SK-N-SH (cell line): ENCODE measurements at regions not wholly inside any gene's neighbourhood (a gene's known extent, or its start where the extent isn't known, plus 50 kb on each side); places are given as distances from the start of the nearest gene placed in this dataset.

ENCODE experiments used
- CTCF ChIA-PET: fragments of 300-600, 350-600 bp; formaldehyde crosslinking; extraction: SDS; loops from one replicate; lab custom pipeline; 2021; lab: Yijun Ruan, JAX
- POLR2A ChIA-PET: fragments of 350-600 bp; sonication (Branson Sonifier 250); formaldehyde crosslinking; extraction: SDS; loops from one replicate; lab custom pipeline; 2020; ENCODE audit warnings: antibody characterized with exemption, inconsistent platforms; lab: Yijun Ruan, JAX
- DNase-seq: peaks from one replicate; pipeline ENCODE4 v3.0.0; 2012
- H2AFZ ChIP-seq: fragments of 200-600 bp; sonication (generic); 2 replicates; pipeline ENCODE4 v1.8.1; 2016; ENCODE audit warnings: antibody characterized with exemption, mild to moderate bottlenecking, low read depth
- H3F3A ChIP-seq: fragments of 200-600 bp; sonication (generic); replicated peaks from 2 replicates; pipeline ENCODE3; 2016; ENCODE audit warnings: antibody characterized with exemption, mild to moderate bottlenecking; ENCODE audit not compliant: insufficient read depth
- H3K27ac ChIP-seq, 2 experiments: fragments of 200-500 bp in 1 of 2; fragments of 200-600 bp in 1 of 2; sonication (Bioruptor generic) in 1 of 2; sonication (generic), shearing (Covaris generic) in 1 of 2; 2 replicates each; pipeline versions ENCODE4 v1.5.1 to v1.6.1; 2014 to 2016; ENCODE audit warnings: low read depth in 2 of 2, inconsistent platforms in 1 of 2, low read length in 1 of 2, mild to moderate bottlenecking in 1 of 2, mixed read lengths in 1 of 2
- H3K27me3 ChIP-seq: fragments of 200-600 bp; sonication (generic), shearing (Covaris generic); 2 replicates; pipeline ENCODE4 v1.6.1; 2016; ENCODE audit warnings: mixed run types; ENCODE audit not compliant: insufficient read depth
- H3K36me3 ChIP-seq, 2 experiments: fragments of 200-500 bp in 1 of 2; fragments of 200-600 bp in 1 of 2; sonication (Bioruptor generic) in 1 of 2; sonication (generic) in 1 of 2; replicated peaks in 1 of 2; 2 replicates each; pipeline versions ENCODE3 to v1.5.1; 2014 to 2016; ENCODE audit warnings: low read length in 1 of 2, mild to moderate bottlenecking in 1 of 2; ENCODE audit not compliant: insufficient read depth in 2 of 2, control insufficient read depth in 1 of 2
- H3K4me1 ChIP-seq, 2 experiments: fragments of 200-500 bp in 1 of 2; fragments of 200-600 bp in 1 of 2; sonication (Bioruptor generic) in 1 of 2; sonication (generic), shearing (Covaris generic) in 1 of 2; 2 replicates each; pipeline versions ENCODE4 v1.5.1 to v1.6.1; 2014 to 2016; ENCODE audit warnings: low read depth in 1 of 2, low read length in 1 of 2, mixed run types in 1 of 2; ENCODE audit not compliant: insufficient read depth in 2 of 2, control insufficient read depth in 1 of 2
- H3K4me2 ChIP-seq: fragments of 200-600 bp; sonication (generic), shearing (Covaris generic); 2 replicates; pipeline ENCODE4 v1.6.1; 2017; ENCODE audit warnings: mixed run types
- H3K4me3 ChIP-seq, 2 experiments: fragments of 200-500 bp in 1 of 2; fragments of 200-600 bp in 1 of 2; sonication (Bioruptor generic) in 1 of 2; sonication (generic), shearing (Covaris generic) in 1 of 2; 2 replicates each; pipeline versions ENCODE4 v1.5.1 to v1.8.1; 2014 to 2016; ENCODE audit warnings: low read depth in 2 of 2, inconsistent platforms in 1 of 2, low read length in 1 of 2, mild to moderate bottlenecking in 1 of 2, mixed read lengths in 1 of 2, moderate library complexity in 1 of 2
- H3K79me2 ChIP-seq: fragments of 200-600 bp; sonication (generic); 2 replicates; pipeline ENCODE4 v1.8.1; 2017; ENCODE audit warnings: mild to moderate bottlenecking; ENCODE audit not compliant: insufficient read depth
- H3K9ac ChIP-seq: fragments of 200-600 bp; sonication (generic); 2 replicates; pipeline ENCODE4 v1.6.1; 2017; ENCODE audit warnings: mixed run types
- H3K9me2 ChIP-seq: fragments of 200-600 bp; sonication (generic); 2 replicates; pipeline ENCODE4 v1.6.1; 2017; ENCODE audit warnings: mixed run types
- H3K9me3 ChIP-seq: fragments of 200-600 bp; sonication (generic); 2 replicates; pipeline ENCODE4 v1.6.1; 2017; ENCODE audit warnings: mixed run types, mild to moderate bottlenecking, moderate library complexity
- H4K20me1 ChIP-seq: fragments of 200-600 bp; sonication (generic); 2 replicates; pipeline ENCODE4 v1.6.1; 2017; ENCODE audit warnings: mild to moderate bottlenecking, mixed run types; ENCODE audit not compliant: insufficient read depth
- CHD2 ChIP-seq: fragments of 150-350 bp; IDR thresholded peaks from 2 replicates; pipeline ENCODE4 v1.6.1; 2018; ENCODE audit warnings: low read length; ENCODE audit not compliant: partially characterized antibody
- ELF1 ChIP-seq: IDR thresholded peaks from 2 replicates; pipeline ENCODE4 v1.4.0; 2012
- FOXJ3 ChIP-seq: sonication (generic); formaldehyde crosslinking; IDR thresholded peaks from 2 replicates; pipeline ENCODE4 v1.5.1; 2020; ENCODE audit warnings: mild to moderate bottlenecking, missing genetic modification reagents
- FOXM1 ChIP-seq: IDR thresholded peaks from 2 replicates; pipeline ENCODE4 v1.4.0; 2012; ENCODE audit warnings: low read depth, mild to moderate bottlenecking
- GABPA ChIP-seq: IDR thresholded peaks from 2 replicates; pipeline ENCODE4 v1.4.0; 2012; ENCODE audit warnings: low read depth, mild to moderate bottlenecking
- JUND ChIP-seq: IDR thresholded peaks from 2 replicates; pipeline ENCODE4 v1.4.0; 2012
- MAX ChIP-seq: IDR thresholded peaks from 2 replicates; pipeline ENCODE4 v1.4.0; 2012; ENCODE audit warnings: low read depth
- RCOR1 ChIP-seq: fragments of 150-350 bp; IDR thresholded peaks from 2 replicates; pipeline ENCODE4 v1.6.1; 2017; ENCODE audit warnings: antibody characterized with exemption, low read length
- REST ChIP-seq: IDR thresholded peaks from 2 replicates; pipeline ENCODE4 v1.6.1; 2012; ENCODE audit warnings: mild to moderate bottlenecking, low read depth, low read length, moderate library complexity
- RFX5 ChIP-seq: IDR thresholded peaks from 2 replicates; pipeline ENCODE4 v1.6.1; 2012; ENCODE audit warnings: mild to moderate bottlenecking, improper control_type of control experiment, low read length
- TEAD4 ChIP-seq: IDR thresholded peaks from 2 replicates; pipeline ENCODE4 v1.4.0; 2012; ENCODE audit warnings: mild to moderate bottlenecking, borderline replicate concordance; ENCODE audit not compliant: insufficient read depth
- YY1 ChIP-seq: IDR thresholded peaks from 2 replicates; pipeline ENCODE4 v1.4.0; 2012; ENCODE audit warnings: low read depth, mild to moderate bottlenecking
- WGBS: methylation state at CpG from one replicate; pipeline ENCODE4 v1.1.6; 2017; ENCODE audit warnings: low lambda C conversion rate; 5-methylcytosine and 5-hydroxymethylcytosine counted together
- TF ChIP-seq, protein P1 (sequence below): fragments of 150-350 bp; IDR thresholded peaks from 2 replicates; pipeline ENCODE4 v1.6.1; 2017; ENCODE audit warnings: antibody characterized with exemption, low read length, low read depth, borderline replicate concordance

GRCh38 chr18:7341581-7342337 lies 110.9 kb downstream of the LRRC30 start:
- H3K4me2 ChIP-seq = no peak overlapping the region
- H3K4me1 ChIP-seq = no peaks in the 10 kb centered on the region
- ChIA-PET POLR2A (no interaction called here), CTCF (no interaction called here)
- H3K36me3 ChIP-seq = no peaks in the 10 kb centered on the region
- no peak for TF ChIP-seq FOXJ3 (CRISPR knock-in tag)
- no peak for TF ChIP-seq RFX5
- no peak for TF ChIP-seq ELF1
- no peak for TF ChIP-seq FOXM1
- TF ChIP-seq RCOR1 = no peak
- TF ChIP-seq YY1 = no peak
- TF ChIP-seq REST = no peak
- no peak for TF ChIP-seq TEAD4
- TF ChIP-seq, protein P1, sequence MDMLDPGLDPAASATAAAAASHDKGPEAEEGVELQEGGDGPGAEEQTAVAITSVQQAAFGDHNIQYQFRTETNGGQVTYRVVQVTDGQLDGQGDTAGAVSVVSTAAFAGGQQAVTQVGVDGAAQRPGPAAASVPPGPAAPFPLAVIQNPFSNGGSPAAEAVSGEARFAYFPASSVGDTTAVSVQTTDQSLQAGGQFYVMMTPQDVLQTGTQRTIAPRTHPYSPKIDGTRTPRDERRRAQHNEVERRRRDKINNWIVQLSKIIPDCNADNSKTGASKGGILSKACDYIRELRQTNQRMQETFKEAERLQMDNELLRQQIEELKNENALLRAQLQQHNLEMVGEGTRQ = no peak
- no peak for TF ChIP-seq MAX
- TF ChIP-seq GABPA = no peak
- TF ChIP-seq CHD2 = no peak
- no peak for TF ChIP-seq JUND
- H2AFZ ChIP-seq = no peak overlapping the region
- no peaks in the 10 kb centered on the region for H4K20me1 ChIP-seq
- no peaks in the 10 kb centered on the region for H3F3A ChIP-seq
- DNase-seq = no peak
- no peaks in the 10 kb centered on the region for H3K27me3 ChIP-seq
- H3K9me3 ChIP-seq = no peaks in the 10 kb centered on the region
- no peak overlapping the region for H3K9ac ChIP-seq
- H3K27ac ChIP-seq = no peak overlapping the region
- H3K79me2 ChIP-seq = no peaks in the 10 kb centered on the region
- no peaks in the 10 kb centered on the region for H3K9me2 ChIP-seq
- H3K4me3 ChIP-seq = no peak overlapping the region
- 35% methylated on average over 6 of the region's 6 CpGs for WGBS
